NB4 (cell line): ENCODE measurements at regions not wholly inside any gene's neighbourhood (a gene's known extent, or its start where the extent isn't known, plus 50 kb on each side); places are given as distances from the start of the nearest gene placed in this dataset.

Source experiments
- CTCF ChIP-seq: IDR thresholded peaks from one replicate; pipeline ENCODE4 v1.5.1; 2012; ENCODE audit warnings: low read depth, low read length
- POLR2A ChIP-seq: IDR thresholded peaks from 2 replicates; pipeline ENCODE4 v1.6.1; 2011; ENCODE audit warnings: mild to moderate bottlenecking; ENCODE audit not compliant: insufficient read length; ENCODE audit errors: extremely low read depth

- TF ChIP-seq CTCF (no peak), POLR2A (no peak)
Observed at GRCh38 chr10:10902951-10903350, 114.7 kb upstream of the CELF2 start.
